Adrenal gland (tissue), 5 donors: ENCODE measurements at regions not wholly inside any gene's neighbourhood (a gene's known extent, or its start where the extent isn't known, plus 50 kb on each side); places are given as distances from the start of the nearest gene placed in this dataset.

ENCODE experiments used
- POLR2A ChIP-seq, 2 donors: fragments of 450-650 bp; IDR thresholded peaks; one replicate each; pipeline ENCODE4 v1.6.1; 2017; ENCODE audit warnings: antibody characterized with exemption in 2 of 2, mild to moderate bottlenecking in 2 of 2, moderate library complexity in 1 of 2
- TF ChIP-seq, protein P1 (sequence below), 6 experiments: fragments of 450-650 bp in 4 of 6; fragments of 200-600 bp in 2 of 6; sonication (generic) in 1 of 6; IDR thresholded peaks; 1 replicate in 5 of 6; 2 replicates in 1 of 6; pipeline versions ENCODE4 v1.5.1 to v1.8.0; 2016 to 2021; ENCODE audit warnings: antibody characterized with exemption in 6 of 6, mild to moderate bottlenecking in 2 of 6, moderate library complexity in 1 of 6
- donor health status: DM: no; HTN: no; CAD: no.

DNA sequence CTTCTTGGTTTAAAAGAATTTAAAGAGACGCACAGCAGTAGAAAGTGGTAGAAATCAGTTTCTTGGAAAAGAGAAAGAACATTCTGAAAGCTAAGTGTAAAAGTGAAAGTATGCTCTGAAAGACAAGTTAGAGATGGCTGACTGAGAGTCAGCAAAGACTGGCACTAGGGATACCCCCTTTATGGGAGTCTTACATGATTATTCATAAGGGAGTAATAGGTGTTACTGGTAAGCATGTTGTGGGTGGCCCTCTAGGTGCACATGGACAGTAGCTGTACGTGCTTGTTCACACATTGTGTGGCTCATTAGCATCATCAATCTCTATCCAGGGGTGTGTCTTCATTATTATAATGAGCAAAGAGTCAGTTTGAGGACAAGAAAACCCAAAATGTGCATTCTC is 816.2 kb downstream of the CBLN2 start:
- TF ChIP-seq, protein P1, sequence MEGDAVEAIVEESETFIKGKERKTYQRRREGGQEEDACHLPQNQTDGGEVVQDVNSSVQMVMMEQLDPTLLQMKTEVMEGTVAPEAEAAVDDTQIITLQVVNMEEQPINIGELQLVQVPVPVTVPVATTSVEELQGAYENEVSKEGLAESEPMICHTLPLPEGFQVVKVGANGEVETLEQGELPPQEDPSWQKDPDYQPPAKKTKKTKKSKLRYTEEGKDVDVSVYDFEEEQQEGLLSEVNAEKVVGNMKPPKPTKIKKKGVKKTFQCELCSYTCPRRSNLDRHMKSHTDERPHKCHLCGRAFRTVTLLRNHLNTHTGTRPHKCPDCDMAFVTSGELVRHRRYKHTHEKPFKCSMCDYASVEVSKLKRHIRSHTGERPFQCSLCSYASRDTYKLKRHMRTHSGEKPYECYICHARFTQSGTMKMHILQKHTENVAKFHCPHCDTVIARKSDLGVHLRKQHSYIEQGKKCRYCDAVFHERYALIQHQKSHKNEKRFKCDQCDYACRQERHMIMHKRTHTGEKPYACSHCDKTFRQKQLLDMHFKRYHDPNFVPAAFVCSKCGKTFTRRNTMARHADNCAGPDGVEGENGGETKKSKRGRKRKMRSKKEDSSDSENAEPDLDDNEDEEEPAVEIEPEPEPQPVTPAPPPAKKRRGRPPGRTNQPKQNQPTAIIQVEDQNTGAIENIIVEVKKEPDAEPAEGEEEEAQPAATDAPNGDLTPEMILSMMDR (IDR thresholded peaks at IDR 0.05) = no peak
- TF ChIP-seq POLR2A (IDR thresholded peaks at IDR 0.05) = no peak
